HFFc6 (cell line): ENCODE measurements at regions not wholly inside any gene's neighbourhood (a gene's known extent, or its start where the extent isn't known, plus 50 kb on each side); places are given as distances from the start of the nearest gene placed in this dataset.

ENCODE experiments used
- DNase-seq: peaks from one replicate; pipeline ENCODE4 v3.0.0-alpha.2; 2018
- H3K27ac Mint-ChIP-seq: 2 replicates; pipeline ENCODE4 v1.8.0; 2020; ENCODE audit warnings: mild to moderate bottlenecking, mixed read lengths
- H3K27me3 Mint-ChIP-seq: 2 replicates; pipeline ENCODE4 v1.8.0; 2021; ENCODE audit warnings: mild to moderate bottlenecking, moderate library complexity, mixed read lengths; ENCODE audit not compliant: insufficient read depth
- H3K36me3 Mint-ChIP-seq: 2 replicates; pipeline ENCODE4 v1.8.0; 2021; ENCODE audit warnings: low read depth, mixed read lengths
- H3K4me1 Mint-ChIP-seq: 2 replicates; pipeline ENCODE4 v1.8.0; 2020; ENCODE audit warnings: low read depth, mixed read lengths
- H3K4me3 Mint-ChIP-seq: 2 replicates; pipeline ENCODE4 v1.8.0; 2020; ENCODE audit warnings: mild to moderate bottlenecking, moderate library complexity, mixed read lengths
- H3K9me3 Mint-ChIP-seq: 2 replicates; pipeline ENCODE4 v1.8.0; 2020; ENCODE audit warnings: mild to moderate bottlenecking, mixed read lengths
- TF ChIP-seq, protein P1 (sequence below): fragments of 200-600 bp; sonication (generic); IDR thresholded peaks from 2 replicates; pipeline ENCODE4 v1.5.0; 2021; ENCODE audit warnings: antibody characterized with exemption, mild to moderate bottlenecking

DNA sequence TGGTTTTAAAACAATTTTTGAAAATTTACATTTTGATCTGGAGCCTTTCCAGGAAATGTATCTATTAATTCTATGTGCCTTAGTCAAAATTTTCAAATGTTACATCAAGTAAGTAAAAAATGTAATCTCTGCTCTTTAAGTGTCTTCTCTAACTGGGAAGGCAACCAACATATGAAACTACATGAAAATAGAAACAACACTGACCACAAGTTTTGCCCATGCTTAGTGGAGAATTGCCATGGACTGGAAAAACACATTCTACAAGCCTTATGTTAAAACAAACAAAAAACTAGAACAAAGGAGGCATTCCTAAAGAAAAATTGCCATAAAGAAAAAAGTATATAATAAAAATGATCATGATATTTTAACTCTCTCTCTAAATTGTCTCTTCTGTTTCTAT, 75.9 kb upstream of the SPRED1 start:
- Mint-ChIP-seq H3K9me3 (no peaks in the 10 kb centered on the region), H3K4me1 (peaks cover 10% of the 10 kb centered on the region), H3K4me3 (no peak overlapping the region), H3K27me3 (peaks cover 23% of the 10 kb centered on the region), H3K27ac (no peak overlapping the region), H3K36me3 (no peaks in the 10 kb centered on the region)
- TF ChIP-seq, protein P1, sequence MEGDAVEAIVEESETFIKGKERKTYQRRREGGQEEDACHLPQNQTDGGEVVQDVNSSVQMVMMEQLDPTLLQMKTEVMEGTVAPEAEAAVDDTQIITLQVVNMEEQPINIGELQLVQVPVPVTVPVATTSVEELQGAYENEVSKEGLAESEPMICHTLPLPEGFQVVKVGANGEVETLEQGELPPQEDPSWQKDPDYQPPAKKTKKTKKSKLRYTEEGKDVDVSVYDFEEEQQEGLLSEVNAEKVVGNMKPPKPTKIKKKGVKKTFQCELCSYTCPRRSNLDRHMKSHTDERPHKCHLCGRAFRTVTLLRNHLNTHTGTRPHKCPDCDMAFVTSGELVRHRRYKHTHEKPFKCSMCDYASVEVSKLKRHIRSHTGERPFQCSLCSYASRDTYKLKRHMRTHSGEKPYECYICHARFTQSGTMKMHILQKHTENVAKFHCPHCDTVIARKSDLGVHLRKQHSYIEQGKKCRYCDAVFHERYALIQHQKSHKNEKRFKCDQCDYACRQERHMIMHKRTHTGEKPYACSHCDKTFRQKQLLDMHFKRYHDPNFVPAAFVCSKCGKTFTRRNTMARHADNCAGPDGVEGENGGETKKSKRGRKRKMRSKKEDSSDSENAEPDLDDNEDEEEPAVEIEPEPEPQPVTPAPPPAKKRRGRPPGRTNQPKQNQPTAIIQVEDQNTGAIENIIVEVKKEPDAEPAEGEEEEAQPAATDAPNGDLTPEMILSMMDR = no peak
- DNase-seq = no peak

DNA sequence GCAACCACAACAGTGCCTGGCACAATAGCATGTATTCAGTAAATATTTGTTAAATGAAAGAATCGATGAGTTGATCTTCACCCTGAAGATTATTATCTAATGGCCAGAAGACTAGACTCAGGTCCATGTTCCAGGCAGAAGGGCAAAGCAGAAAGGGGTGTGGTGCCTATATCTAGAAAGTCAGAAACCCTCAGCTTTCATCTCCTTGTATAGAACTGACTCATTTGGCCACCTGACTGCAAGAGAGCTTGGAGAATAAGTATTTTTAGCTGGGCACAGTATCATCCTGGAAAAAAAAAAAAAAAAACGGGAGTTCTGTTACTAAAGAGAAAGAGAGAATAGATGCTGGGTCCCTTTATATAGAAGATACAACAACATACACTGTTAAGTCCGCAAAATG, 69.7 kb upstream of the SPRED1 start:
- no peaks in the 10 kb centered on the region for H3K36me3 Mint-ChIP-seq
- H3K9me3 Mint-ChIP-seq = no peaks in the 10 kb centered on the region
- no peak for DNase-seq
- H3K4me3 Mint-ChIP-seq = no peak overlapping the region
- peaks cover 25% of the 10 kb centered on the region for H3K27me3 Mint-ChIP-seq
- TF ChIP-seq, protein P1 = no peak
- no peak overlapping the region for H3K27ac Mint-ChIP-seq
- no peaks in the 10 kb centered on the region for H3K4me1 Mint-ChIP-seq

- TF ChIP-seq, protein P1 = no peak
- no peaks in the 10 kb centered on the region for H3K9me3 Mint-ChIP-seq
- no peaks in the 10 kb centered on the region for H3K36me3 Mint-ChIP-seq
- H3K27me3 Mint-ChIP-seq = peaks cover 26% of the 10 kb centered on the region
- no peak overlapping the region for H3K4me3 Mint-ChIP-seq
- H3K4me1 Mint-ChIP-seq = peaks cover 12% of the 10 kb centered on the region
- DNase-seq = no peak
- H3K27ac Mint-ChIP-seq = no peak overlapping the region
Measured at GRCh38 chr15:38186507-38186906, 66.1 kb upstream of the SPRED1 start.

- TF ChIP-seq, protein P1 = no peak
- Mint-ChIP-seq H3K4me3 (no peak overlapping the region), H3K4me1 (peaks cover 12% of the 10 kb centered on the region)
Measured at GRCh38 chr15:38187630-38188313, 64.9 kb upstream of the SPRED1 start.

GRCh38 chr15:38189671-38190295, 62.9 kb upstream of the SPRED1 start:
- Mint-ChIP-seq H3K9me3 (no peaks in the 10 kb centered on the region), H3K4me3 (no peak overlapping the region), H3K36me3 (no peaks in the 10 kb centered on the region), H3K27ac (no peak overlapping the region), H3K4me1 (peaks cover 18% of the 10 kb centered on the region), H3K27me3 (peaks cover 22% of the 10 kb centered on the region)
- peak; percentile 18 for DNase-seq
- TF ChIP-seq, protein P1 = no peak

More at GRCh38 chr15:38187630-38188313, 64.9 kb upstream of the SPRED1 start:
- H3K27me3 Mint-ChIP-seq = peaks cover 28% of the 10 kb centered on the region
- no peak overlapping the region for H3K27ac Mint-ChIP-seq
- no peaks in the 10 kb centered on the region for H3K9me3 Mint-ChIP-seq
- no peak for DNase-seq
- H3K36me3 Mint-ChIP-seq = no peaks in the 10 kb centered on the region
